A673 (cell line): ENCODE measurements at regions not wholly inside any gene's neighbourhood (a gene's known extent, or its start where the extent isn't known, plus 50 kb on each side); places are given as distances from the start of the nearest gene placed in this dataset.

Experiments used
- BruUV-seq: library from RNA; stranded (reverse); fragments of 400-500 nt; replicated peaks from 2 replicates; lab custom pipeline; 2021; lab: Mats Ljungman, UMichigan
- CTCF ChIA-PET: fragments of 300-600 bp; sonication (Branson Sonifier 250); formaldehyde crosslinking; loops from one replicate; lab custom pipeline; 2022; ENCODE audit warnings: antibody characterized with exemption; lab: Charles Lee
- POLR2A ChIA-PET: fragments of 300-600 bp; sonication (Branson Sonifier 250); formaldehyde crosslinking; loops from one replicate; lab custom pipeline; 2022; ENCODE audit warnings: antibody characterized with exemption; ENCODE audit not compliant: low non-redundant PET; lab: Charles Lee
- DNase-seq: peaks from one replicate; pipeline ENCODE4 v3.0.0-alpha.2; 2015; ENCODE audit warnings: low spot score
- H3K27ac ChIP-seq: fragments of 200-600 bp; sonication (generic); 2 replicates; pipeline ENCODE4 v1.5.1; 2016; ENCODE audit warnings: mixed run types, low read depth, mild to moderate bottlenecking, mixed read lengths, antibody characterized with exemption, low read length; ENCODE audit not compliant: poor library complexity, severe bottlenecking
- H3K27me3 ChIP-seq: fragments of 200-600 bp; sonication (generic); replicated peaks from 2 replicates; pipeline ENCODE4 v1.6.1; 2017; ENCODE audit warnings: mixed run types, low read depth, mild to moderate bottlenecking, mixed read lengths, antibody characterized with exemption, low read length; ENCODE audit not compliant: insufficient read depth, poor library complexity
- H3K36me3 ChIP-seq: fragments of 200-600 bp; sonication (generic); 2 replicates; pipeline ENCODE4 v1.6.1; 2016; ENCODE audit warnings: mixed run types, mild to moderate bottlenecking, mixed read lengths, antibody characterized with exemption, low read length; ENCODE audit not compliant: insufficient read depth, poor library complexity, severe bottlenecking
- H3K4me1 ChIP-seq: fragments of 200-600 bp; sonication (generic); 2 replicates; pipeline ENCODE4 v1.6.1; 2017; ENCODE audit warnings: mixed run types, mild to moderate bottlenecking, mixed read lengths, antibody characterized with exemption, low read length; ENCODE audit not compliant: insufficient read depth, poor library complexity, severe bottlenecking
- H3K4me3 ChIP-seq: fragments of 200-600 bp; sonication (generic); 2 replicates; pipeline ENCODE4 v1.5.1; 2016; ENCODE audit warnings: low read depth, mixed run types, mild to moderate bottlenecking, mixed read lengths, low read length; ENCODE audit not compliant: poor library complexity, severe bottlenecking
- H3K9me3 ChIP-seq: fragments of 200-600 bp; sonication (generic); 2 replicates; pipeline ENCODE4 v1.6.1; 2016; ENCODE audit warnings: mixed run types, low read depth, mild to moderate bottlenecking, mixed read lengths, antibody characterized with exemption, low read length; ENCODE audit not compliant: poor library complexity, severe bottlenecking
- CTCF ChIP-seq: fragments of 300-800, 200-600 bp; sonication (generic); conservative IDR thresholded peaks from 2 replicates; pipeline ENCODE4 v1.5.1; 2017; ENCODE audit warnings: low read depth, mild to moderate bottlenecking, antibody characterized with exemption, low read length, moderate library complexity, mixed read lengths
- EZH2 ChIP-seq: fragments of 200-600 bp; sonication (generic); IDR thresholded peaks from 2 replicates; pipeline ENCODE4 v1.6.1; 2017; ENCODE audit warnings: borderline replicate concordance, low read depth, mild to moderate bottlenecking, mixed read lengths, antibody characterized with exemption, low read length; ENCODE audit not compliant: poor library complexity, severe bottlenecking
- intact Hi-C: fragments of 100-400 bp; cut with micrococcal nuclease; formaldehyde crosslinking; loops from one replicate; pipeline ENCODE4 v1.10.0; 2022; ENCODE audit not compliant: unreplicated experiment

GRCh38 chr2:75949385-75950030 lies 238.8 kb upstream of the GCFC2 start:
- intact Hi-C loops: no loop called here
- CTCF ChIA-PET: no interaction called here
- H3K27ac ChIP-seq: no peak overlapping the region
- no peak for DNase-seq
- POLR2A ChIA-PET: no interaction called here
- no TSS peak for BruUV-seq
- no peak overlapping the region for H3K4me3 ChIP-seq
- TF ChIP-seq CTCF (no peak), EZH2 (no peak)
- no peaks in the 10 kb centered on the region for H3K9me3 ChIP-seq
- H3K4me1 ChIP-seq: no peaks in the 10 kb centered on the region
- no peaks in the 10 kb centered on the region for H3K36me3 ChIP-seq
- H3K27me3 ChIP-seq: no peaks in the 10 kb centered on the region

- Histone ChIP-seq H3K4me3 (no peak overlapping the region), H3K27ac (no peak overlapping the region), H3K9me3 (no peaks in the 10 kb centered on the region), H3K27me3 (no peaks in the 10 kb centered on the region), H3K36me3 (no peaks in the 10 kb centered on the region), H3K4me1 (no peaks in the 10 kb centered on the region)
- CTCF ChIA-PET: no interaction called here
- no peak for DNase-seq
- TF ChIP-seq EZH2: no peak
- no peak for TF ChIP-seq CTCF
- intact Hi-C loops: no loop called here
- BruUV-seq: no TSS peak
- POLR2A ChIA-PET: no interaction called here
These were observed 225.6 kb upstream of the GCFC2 start for GRCh38 chr2:75936311-75936710.

GRCh38 chr2:75932996-75933395 lies 222.3 kb upstream of the GCFC2 start:
- ChIA-PET CTCF (no interaction called here), POLR2A (no interaction called here)
- Histone ChIP-seq H3K4me3 (no peak overlapping the region), H3K27ac (no peak overlapping the region), H3K36me3 (no peaks in the 10 kb centered on the region), H3K4me1 (no peaks in the 10 kb centered on the region), H3K27me3 (no peaks in the 10 kb centered on the region), H3K9me3 (no peaks in the 10 kb centered on the region)
- TF ChIP-seq EZH2 (no peak), CTCF (no peak)
- intact Hi-C loops: no loop called here
- BruUV-seq: no TSS peak
- DNase-seq: no peak
